GM12892 (cell line): ENCODE measurements at regions not wholly inside any gene's neighbourhood (a gene's known extent, or its start where the extent isn't known, plus 50 kb on each side); places are given as distances from the start of the nearest gene placed in this dataset.

Experiments used
- POLR2A ChIP-seq: IDR thresholded peaks from 2 replicates; pipeline ENCODE4 v1.6.1; 2011; ENCODE audit warnings: low read depth, low read length, control low read depth
- POLR2AphosphoS5 ChIP-seq: IDR thresholded peaks from 2 replicates; pipeline ENCODE4 v1.6.1; 2011; ENCODE audit warnings: low read depth, low read length, control low read depth

- TF ChIP-seq POLR2A: no peak
- no peak for TF ChIP-seq POLR2AphosphoS5
Measured at GRCh38 chr6:113009682-113010081, 662.6 kb downstream of the RFPL4B start.
